GM11168 (cell line): ENCODE measurements at regions not wholly inside any gene's neighbourhood (a gene's known extent, or its start where the extent isn't known, plus 50 kb on each side); places are given as distances from the start of the nearest gene placed in this dataset.

Experiments
- in situ Hi-C: fragments of 300-500 bp; cut with MboI; formaldehyde crosslinking; loops from one replicate; pipeline ENCODE4 v1.12.0; 2022; ENCODE audit warnings: low sequenced_read_pairs; ENCODE audit not compliant: unreplicated experiment

GRCh38 chr15:38042707-38043445 lies 108.4 kb downstream of the TMCO5A start:
- in situ Hi-C loops: no loop called here

GRCh38 chr15:38046257-38047051 lies 112.0 kb downstream of the TMCO5A start:
- in situ Hi-C loops: no loop called here

DNA sequence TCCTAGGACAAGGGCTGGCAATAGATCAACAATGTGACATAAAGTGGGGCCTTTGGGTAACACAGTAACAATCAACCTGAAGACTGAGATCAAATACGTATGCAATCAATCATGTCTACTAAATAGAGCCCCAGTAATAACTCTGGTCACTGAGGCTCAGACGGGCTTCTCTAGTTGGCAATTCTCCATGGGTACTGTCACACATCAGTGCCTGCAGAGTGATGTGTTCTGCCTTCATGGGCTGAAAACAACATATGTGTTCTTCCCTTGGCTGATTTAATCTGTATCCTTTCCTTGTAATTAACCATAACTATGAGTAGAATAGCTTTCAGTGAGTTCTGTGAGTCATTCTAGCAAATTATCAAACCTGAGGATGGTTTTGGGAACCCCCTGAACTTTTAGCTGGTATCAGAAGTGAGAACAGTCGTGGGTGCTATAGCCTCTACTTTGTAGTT lies 113.6 kb downstream of the TMCO5A start:
- in situ Hi-C loops: no loop called here

GRCh38 chr15:38049891-38050290 lies 115.5 kb downstream of the TMCO5A start:
- in situ Hi-C loops: no loop called here

DNA sequence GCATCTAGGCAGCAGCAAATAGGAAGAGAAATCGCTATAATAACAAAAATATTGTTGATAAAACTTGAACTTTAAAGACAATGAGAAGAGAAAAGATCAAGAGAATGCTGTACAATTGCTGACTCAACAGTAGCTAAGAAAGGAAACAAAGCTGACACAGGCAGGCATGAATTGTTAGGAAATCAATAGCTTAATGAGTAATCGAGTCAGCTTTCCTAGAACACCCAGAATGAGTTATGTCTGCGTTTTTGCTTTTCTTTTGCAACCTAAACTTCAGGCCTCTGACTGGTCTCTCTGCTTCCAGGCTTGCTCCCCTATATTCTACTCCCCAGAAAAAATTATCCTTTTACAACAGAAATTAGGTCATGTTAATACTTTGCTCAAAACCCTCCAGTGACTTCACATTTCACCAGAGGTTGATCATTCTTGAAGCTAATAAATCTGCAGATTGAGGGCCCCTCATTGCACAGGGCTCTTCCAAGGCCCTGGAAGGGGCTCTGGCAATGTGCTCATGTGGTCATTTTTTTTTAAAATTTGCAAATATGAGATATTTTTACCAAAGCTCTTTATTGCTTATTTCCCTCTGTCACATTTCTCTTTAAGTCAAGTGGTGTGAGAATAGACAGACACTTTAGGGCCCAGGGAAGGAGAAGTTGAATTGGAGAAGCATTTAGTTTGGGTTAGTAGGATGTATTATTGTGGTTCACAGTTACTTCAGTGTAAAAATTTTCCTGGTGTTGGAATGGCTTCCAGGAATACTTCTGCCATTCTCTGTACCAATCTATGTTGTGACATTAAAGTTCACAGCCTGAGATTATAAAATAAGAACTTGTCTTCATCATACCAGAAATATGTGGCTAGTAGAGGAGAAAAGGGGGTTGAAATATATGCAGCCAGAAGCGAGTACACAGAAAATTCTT lies 116.3 kb downstream of the TMCO5A start:
- in situ Hi-C loops: no loop called here

GRCh38 chr15:38053205-38053604 lies 118.8 kb downstream of the TMCO5A start:
- in situ Hi-C loops: no loop called here

- in situ Hi-C loops: no loop called here
Observed at GRCh38 chr15:38053776-38054175, 119.3 kb downstream of the TMCO5A start.

GRCh38 chr15:38054488-38054887 lies 120.0 kb downstream of the TMCO5A start:
- in situ Hi-C loops: no loop called here

DNA sequence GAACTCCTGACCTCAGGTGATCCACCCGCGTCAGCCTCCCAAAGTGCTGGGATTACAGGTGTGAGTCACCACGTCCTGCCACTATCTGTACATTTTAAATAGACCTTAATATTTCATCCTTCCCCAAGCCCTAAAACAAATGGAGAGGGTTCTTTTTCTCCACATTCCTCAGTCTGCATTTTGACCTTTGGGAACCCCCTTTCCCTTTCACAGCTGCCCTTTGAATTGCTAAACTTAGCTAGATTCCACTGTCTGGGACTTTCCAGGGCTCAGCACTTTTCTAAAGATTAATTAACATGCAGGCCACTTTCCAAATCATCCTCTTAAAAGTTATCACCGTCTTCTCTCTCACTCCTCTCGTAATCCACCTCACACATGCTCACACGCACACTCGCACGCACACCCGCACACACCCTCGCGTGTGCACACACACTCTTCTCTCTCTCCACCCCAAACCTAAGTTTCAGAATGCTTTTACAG lies 124.2 kb downstream of the TMCO5A start:
- in situ Hi-C loops: no loop called here

- in situ Hi-C loops: no loop called here
Observed at GRCh38 chr15:38059665-38060064, 125.2 kb downstream of the TMCO5A start.

- in situ Hi-C loops: no loop called here
Observed at GRCh38 chr15:38061856-38062649, 127.6 kb downstream of the TMCO5A start.

- in situ Hi-C loops: no loop called here
Observed at GRCh38 chr15:38062696-38063095, 128.3 kb downstream of the TMCO5A start.

DNA sequence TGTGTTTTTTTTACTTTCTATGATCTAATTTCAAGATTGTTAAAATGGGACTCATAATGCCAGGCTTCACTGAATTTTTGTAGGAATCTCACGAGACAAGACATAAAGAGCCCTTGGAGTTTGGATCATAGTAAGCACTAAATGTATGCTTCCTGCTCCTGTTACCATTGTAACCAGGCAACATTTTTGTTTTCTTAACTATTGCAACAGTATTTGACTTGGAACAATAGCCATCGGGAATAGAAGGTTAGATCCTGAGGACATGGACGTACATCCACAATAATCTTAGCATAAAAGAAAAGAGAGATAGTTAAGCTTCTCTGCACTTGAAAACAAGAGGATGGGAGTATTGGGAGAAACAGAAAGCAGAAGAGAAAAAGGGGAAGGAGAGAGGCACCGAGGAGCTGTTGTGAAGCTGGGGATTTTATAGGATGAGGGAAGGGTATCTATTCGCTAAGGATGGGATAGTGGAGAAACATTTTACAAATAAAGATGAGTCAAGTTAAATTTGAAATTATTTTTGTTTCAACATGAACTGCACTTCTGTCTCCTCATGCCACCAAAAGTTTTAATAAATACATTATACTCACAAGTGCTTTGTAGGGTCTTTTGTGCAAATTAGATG lies 131.4 kb downstream of the TMCO5A start:
- in situ Hi-C loops: no loop called here

GRCh38 chr15:38066612-38067011 lies 132.2 kb downstream of the TMCO5A start:
- in situ Hi-C loops: no loop called here

GRCh38 chr15:38068626-38069391 lies 134.4 kb downstream of the TMCO5A start:
- in situ Hi-C loops: no loop called here

DNA sequence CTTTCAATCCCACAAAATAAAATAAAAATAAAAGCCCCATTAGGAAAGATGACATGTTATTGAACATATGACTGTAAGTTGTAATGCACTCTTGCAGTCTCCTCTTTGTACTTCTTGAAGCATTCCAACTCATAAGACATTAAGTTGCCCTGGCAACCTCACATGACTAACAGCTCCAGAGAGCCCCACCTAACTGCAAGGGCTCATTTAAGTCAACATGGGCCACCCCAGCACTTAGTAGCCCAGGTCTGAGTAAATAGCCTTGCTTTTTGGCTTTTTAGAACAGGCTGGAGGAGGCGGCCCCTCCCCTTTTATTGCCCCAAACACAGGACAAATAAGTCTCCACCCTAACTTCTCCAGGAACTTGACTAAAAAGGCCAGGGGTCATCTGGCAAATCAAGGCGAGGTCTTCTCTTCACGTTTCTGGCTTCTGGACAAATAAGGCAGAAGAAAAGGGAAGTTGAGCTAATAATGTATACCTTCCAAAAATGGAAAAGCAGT lies 135.1 kb downstream of the TMCO5A start:
- in situ Hi-C loops: no loop called here

GRCh38 chr15:38070778-38071177 lies 136.3 kb downstream of the TMCO5A start:
- in situ Hi-C loops: no loop called here
